GM12873 (cell line): ENCODE measurements at regions not wholly inside any gene's neighbourhood (a gene's known extent, or its start where the extent isn't known, plus 50 kb on each side); places are given as distances from the start of the nearest gene placed in this dataset.

Experiments used
- TF ChIP-seq, protein P1 (sequence below): IDR thresholded peaks from 2 replicates; pipeline ENCODE4 v1.5.1; 2012; ENCODE audit warnings: low read depth, mild to moderate bottlenecking, moderate library complexity, low read length, control low read depth; ENCODE audit not compliant: insufficient read depth; ENCODE audit errors: missing control alignments

DNA sequence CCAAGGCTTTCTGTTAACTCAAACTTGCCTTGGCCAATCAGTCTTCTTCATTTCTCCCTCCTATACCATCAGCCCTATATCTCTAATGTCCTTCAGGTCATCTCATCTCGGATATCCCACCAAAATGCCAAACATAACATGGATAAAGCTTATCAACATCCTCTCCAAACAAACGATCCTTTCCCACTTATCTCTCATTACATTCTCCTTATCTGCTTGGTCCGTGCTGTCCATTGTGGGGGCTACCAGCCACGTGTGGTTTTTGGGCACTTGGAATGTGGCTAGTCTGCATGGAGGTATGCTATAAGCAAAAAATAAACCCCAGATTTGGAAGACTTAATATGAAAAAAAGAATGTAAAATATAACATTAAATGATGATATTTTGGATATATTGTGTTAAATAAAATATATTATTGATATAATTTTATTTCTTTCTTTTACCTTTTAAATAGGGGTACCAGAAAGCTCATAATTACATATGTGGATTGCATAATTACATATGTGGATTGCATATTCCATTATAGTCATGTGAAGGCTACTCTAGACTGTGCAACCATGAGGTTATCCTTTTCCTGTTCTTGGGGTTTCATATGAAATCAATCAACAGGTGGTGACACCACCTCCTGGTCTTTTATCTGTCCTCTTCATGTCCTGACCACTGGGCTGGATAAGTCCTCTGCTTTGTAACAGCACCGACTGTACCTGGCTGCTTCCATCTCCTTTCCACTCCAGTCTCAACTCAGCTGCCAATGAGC lies 123.0 kb downstream of the CD83 start:
- TF ChIP-seq, protein P1, sequence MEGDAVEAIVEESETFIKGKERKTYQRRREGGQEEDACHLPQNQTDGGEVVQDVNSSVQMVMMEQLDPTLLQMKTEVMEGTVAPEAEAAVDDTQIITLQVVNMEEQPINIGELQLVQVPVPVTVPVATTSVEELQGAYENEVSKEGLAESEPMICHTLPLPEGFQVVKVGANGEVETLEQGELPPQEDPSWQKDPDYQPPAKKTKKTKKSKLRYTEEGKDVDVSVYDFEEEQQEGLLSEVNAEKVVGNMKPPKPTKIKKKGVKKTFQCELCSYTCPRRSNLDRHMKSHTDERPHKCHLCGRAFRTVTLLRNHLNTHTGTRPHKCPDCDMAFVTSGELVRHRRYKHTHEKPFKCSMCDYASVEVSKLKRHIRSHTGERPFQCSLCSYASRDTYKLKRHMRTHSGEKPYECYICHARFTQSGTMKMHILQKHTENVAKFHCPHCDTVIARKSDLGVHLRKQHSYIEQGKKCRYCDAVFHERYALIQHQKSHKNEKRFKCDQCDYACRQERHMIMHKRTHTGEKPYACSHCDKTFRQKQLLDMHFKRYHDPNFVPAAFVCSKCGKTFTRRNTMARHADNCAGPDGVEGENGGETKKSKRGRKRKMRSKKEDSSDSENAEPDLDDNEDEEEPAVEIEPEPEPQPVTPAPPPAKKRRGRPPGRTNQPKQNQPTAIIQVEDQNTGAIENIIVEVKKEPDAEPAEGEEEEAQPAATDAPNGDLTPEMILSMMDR = no peak

GRCh38 chr6:14241255-14242070 lies 123.9 kb downstream of the CD83 start:
- TF ChIP-seq, protein P1 = no peak

- TF ChIP-seq, protein P1 = no peak
Observed at GRCh38 chr6:14243597-14243996, 126.0 kb downstream of the CD83 start.

- TF ChIP-seq, protein P1 = no peak
Observed at GRCh38 chr6:14246876-14247275, 129.3 kb downstream of the CD83 start.

DNA sequence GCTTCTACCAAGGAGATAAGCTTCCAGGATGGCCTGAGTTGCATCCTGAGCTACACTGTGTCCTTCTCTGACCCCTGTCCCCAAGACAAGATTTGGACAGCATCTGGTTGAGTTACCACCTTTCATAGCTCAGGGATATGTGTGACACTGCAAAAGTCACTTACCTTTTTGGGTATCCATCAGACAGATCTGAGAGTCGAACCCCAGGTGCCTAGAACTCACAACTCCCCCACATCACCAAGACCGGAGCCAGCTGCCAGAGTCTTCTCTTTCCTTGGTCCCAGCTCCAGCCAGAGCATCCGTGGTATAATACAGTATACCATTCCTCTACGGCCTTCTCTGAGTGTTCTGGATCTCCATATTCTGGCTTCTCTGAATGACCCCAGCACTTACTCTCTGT lies 133.0 kb downstream of the CD83 start:
- TF ChIP-seq, protein P1 = no peak

DNA sequence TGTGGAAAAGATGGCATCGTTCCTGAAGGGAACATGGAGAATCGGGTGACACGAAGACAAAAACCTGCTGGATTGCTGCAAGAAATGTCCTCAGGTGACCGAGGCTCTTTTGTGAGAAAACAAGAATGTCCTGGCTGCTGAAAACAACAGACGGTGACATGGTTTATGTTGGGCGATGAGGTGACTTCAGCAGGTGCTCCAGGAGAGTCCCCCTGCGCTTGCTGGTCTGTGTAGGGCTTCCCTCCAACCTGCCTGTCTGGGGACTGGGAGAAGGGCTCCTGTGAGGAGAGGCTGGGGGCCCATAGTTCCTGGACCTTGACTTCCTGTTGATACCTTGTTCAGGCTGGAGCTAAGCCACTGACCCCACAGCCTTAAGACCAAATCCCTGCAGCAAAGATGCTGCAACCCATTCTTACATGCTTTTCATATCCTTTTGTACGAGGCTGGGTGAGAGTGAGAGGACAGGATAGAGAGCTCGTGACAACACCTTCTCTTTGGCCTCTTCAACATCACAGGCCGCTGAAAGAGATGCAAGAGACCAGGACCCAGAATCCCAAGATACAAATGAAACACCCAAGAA lies 134.8 kb downstream of the CD83 start:
- TF ChIP-seq, protein P1 = no peak

- TF ChIP-seq, protein P1 = no peak
Observed at GRCh38 chr6:14254505-14254904, 136.9 kb downstream of the CD83 start.
